ENCODE measurements at regions not wholly inside any gene's neighbourhood (a gene's known extent, or its start where the extent isn't known, plus 50 kb on each side); places are given as distances from the start of the nearest gene placed in this dataset.

DNA sequence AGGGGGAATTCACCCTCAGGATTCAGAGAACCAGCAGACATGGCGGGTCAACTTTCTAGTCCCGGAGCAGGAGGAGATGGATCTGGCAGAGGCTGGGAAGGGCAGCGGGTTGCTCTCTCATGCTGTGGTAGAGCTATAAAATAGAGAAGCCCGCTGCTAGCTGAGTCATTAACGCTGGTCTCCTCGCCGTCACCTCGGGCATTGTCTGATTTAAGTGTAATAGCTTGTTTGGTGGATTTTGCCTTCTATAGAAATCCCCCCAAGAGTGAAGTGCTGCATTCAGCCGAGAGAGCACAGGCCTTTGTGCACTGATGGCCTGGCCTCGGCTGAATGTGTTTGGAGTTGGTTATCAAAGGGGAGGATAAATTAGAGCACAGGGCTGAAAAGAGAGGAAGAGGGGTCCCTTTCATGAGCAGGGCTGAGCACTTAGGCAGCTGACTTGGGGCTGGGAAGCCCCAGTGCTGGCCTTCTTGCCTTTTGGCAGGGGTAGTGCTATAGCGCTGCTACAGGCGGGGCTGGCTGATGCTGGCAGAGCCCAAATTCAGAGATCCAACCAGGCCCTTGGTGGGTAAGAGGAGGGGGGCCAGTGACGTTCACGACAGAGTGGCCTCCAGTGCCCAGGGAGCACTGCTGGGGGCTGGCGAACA lies 161.1 kb upstream of the CADM1 start:
- H3K36me3 ChIP-seq, result no peaks in the 10 kb centered on the region
- H3K9me3 ChIP-seq, result no peaks in the 10 kb centered on the region
- no peak for TF ChIP-seq EP300 (IDR thresholded peaks at IDR 0.05)
- TF ChIP-seq, protein P1, sequence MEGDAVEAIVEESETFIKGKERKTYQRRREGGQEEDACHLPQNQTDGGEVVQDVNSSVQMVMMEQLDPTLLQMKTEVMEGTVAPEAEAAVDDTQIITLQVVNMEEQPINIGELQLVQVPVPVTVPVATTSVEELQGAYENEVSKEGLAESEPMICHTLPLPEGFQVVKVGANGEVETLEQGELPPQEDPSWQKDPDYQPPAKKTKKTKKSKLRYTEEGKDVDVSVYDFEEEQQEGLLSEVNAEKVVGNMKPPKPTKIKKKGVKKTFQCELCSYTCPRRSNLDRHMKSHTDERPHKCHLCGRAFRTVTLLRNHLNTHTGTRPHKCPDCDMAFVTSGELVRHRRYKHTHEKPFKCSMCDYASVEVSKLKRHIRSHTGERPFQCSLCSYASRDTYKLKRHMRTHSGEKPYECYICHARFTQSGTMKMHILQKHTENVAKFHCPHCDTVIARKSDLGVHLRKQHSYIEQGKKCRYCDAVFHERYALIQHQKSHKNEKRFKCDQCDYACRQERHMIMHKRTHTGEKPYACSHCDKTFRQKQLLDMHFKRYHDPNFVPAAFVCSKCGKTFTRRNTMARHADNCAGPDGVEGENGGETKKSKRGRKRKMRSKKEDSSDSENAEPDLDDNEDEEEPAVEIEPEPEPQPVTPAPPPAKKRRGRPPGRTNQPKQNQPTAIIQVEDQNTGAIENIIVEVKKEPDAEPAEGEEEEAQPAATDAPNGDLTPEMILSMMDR (IDR thresholded peaks at IDR 0.05), result no peak
- TF ChIP-seq POLR2A (IDR thresholded peaks at IDR 0.05), result no peak
- DNase-seq (ENCODE audit: low spot score in 2 of 2), result no peak
- H3K4me1 ChIP-seq, result no peaks in the 10 kb centered on the region
- H3K27me3 ChIP-seq, result peaks cover 0 to under 1% of the 10 kb centered on the region in 2 donors
- H3K4me3 ChIP-seq, result no peak overlapping the region
- H3K27ac ChIP-seq, result peak overlapping the region in 2 of 4 donors; percentile 59 to 66
- WGBS, 2 donors, result 65 to 66% methylated on average over 15 of the region's 15 CpGs

GRCh38 chr11:115664313-115664712 lies 160.1 kb upstream of the CADM1 start:
- Histone ChIP-seq H3K27me3 (peaks cover 0 to 10% of the 10 kb centered on the region in 2 donors), H3K4me3 (no peak overlapping the region), H3K4me1 (peaks cover 0 to 9% (median 2%) of the 10 kb centered on the region in 4 donors), H3K27ac (no peak overlapping the region), H3K9me3 (no peaks in the 10 kb centered on the region), H3K36me3 (no peaks in the 10 kb centered on the region)
- WGBS, 2 donors, result 98 to 100% methylated on average over 3 of the region's 3 CpGs
- DNase-seq (ENCODE audit: low spot score in 2 of 2), result no peak
- TF ChIP-seq EP300 (IDR thresholded peaks at IDR 0.05) (no peak), POLR2A (IDR thresholded peaks at IDR 0.05) (no peak)
- TF ChIP-seq, protein P1 (IDR thresholded peaks at IDR 0.05), result no peak

DNA sequence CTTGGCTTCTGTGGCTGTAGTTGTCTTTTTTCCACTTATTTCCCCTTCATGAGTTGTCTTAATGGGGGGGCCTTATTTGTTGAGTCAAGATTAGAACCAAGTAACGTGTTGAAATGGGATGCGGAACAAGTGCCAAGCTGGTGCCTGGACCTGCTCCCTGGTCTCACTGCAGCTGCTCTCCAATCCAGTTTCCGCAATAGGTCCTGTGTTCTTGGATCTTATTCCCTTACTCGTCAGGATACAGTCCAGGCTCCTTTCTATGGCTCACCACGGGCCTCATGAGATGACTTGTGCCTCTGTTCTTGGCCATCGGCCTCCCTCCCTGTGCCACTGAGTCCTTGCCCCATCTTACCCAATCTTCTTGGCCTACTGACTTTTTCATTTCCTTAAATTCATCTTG lies 159.6 kb upstream of the CADM1 start:
- Histone ChIP-seq H3K9me3 (no peaks in the 10 kb centered on the region), H3K4me1 (peaks cover 0 to 14% (median 3%) of the 10 kb centered on the region in 4 donors), H3K36me3 (no peaks in the 10 kb centered on the region), H3K4me3 (no peak overlapping the region), H3K27me3 (peaks cover 0 to 15% of the 10 kb centered on the region in 2 donors), H3K27ac (no peak overlapping the region)
- no peak for DNase-seq (ENCODE audit: low spot score in 2 of 2)
- 88 to 89% methylated on average over 6 of the region's 6 CpGs for WGBS, 2 donors
- TF ChIP-seq EP300 (IDR thresholded peaks at IDR 0.05) (no peak), POLR2A (IDR thresholded peaks at IDR 0.05) (no peak)
- TF ChIP-seq, protein P1 (IDR thresholded peaks at IDR 0.05), result no peak

DNA sequence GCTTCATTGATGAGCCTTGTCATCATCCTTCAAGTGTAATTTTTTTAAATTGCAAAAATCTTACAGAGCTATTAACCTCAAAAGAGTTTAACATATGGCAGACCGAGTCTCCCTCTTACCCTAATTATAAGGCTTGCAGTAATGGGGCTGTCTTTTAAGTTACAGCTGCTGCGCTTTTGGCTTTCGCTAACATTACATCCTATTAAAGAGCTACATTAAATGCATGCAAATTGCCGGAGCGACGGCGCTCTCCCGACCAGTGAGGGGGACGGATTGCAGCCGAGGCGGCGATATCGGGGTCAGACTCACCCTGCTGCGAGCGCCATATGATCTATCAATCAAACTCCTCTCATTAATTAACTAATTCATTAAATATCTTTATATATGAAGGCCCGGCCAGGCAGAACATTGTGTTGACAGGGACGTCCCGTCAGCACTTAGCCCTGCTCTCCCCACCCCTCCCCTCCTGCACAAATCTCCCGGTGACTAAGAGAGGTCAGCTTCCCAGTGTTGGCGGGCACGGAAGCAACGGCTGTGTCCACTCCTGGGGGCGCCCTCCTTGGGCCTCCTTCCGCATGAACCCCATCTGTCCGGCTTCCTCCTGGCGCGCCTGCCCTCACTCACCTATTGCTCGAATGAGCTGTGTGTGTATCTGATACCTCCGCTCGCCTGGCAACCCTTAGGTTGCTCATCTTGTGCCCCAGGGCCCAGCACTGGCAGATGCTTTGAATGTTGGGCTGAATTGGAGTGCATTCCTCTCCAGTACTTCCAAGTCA lies 156.0 kb upstream of the CADM1 start:
- peaks cover 0 to 22% of the 10 kb centered on the region in 2 donors for H3K27me3 ChIP-seq
- 68 to 70% methylated on average over 30 of the region's 30 CpGs for WGBS, 2 donors
- TF ChIP-seq, protein P1 (IDR thresholded peaks at IDR 0.05), result no peak
- no peak for DNase-seq (ENCODE audit: low spot score in 2 of 2)
- H3K4me3 ChIP-seq, result peak overlapping the region in 1 of 4 donors; percentile 51
- H3K4me1 ChIP-seq, result peaks cover 0 to 19% (median 3%) of the 10 kb centered on the region in 4 donors
- no peaks in the 10 kb centered on the region for H3K9me3 ChIP-seq
- H3K36me3 ChIP-seq, result no peaks in the 10 kb centered on the region
- H3K27ac ChIP-seq, result no peak overlapping the region
